NCI-H2196 treated with DMSO at 0.1 percent for 48 hours (cell line): ENCODE measurements at regions not wholly inside any gene's neighbourhood (a gene's known extent, or its start where the extent isn't known, plus 50 kb on each side); places are given as distances from the start of the nearest gene placed in this dataset.
"Not testable (repeated sequence)": the region's sequence is repeated elsewhere in the genome, so short reads cannot be mapped to it uniquely, and the experiment has no call there.

Experiments
- DNase-seq: peaks from one replicate; lab custom pipeline; 2025; ENCODE audit not compliant: unreplicated experiment; lab: John Stamatoyannopoulos, UW

- DNase-seq = not testable (repeated sequence)
These were observed 362.5 kb downstream of the TMEM167A start for GRCh38 chr5:82714732-82715131.

- no peak for DNase-seq
These were observed 363.4 kb downstream of the TMEM167A start for GRCh38 chr5:82713811-82714210.

GRCh38 chr5:82707741-82708140 is 369.5 kb downstream of the TMEM167A start:
- no peak for DNase-seq

GRCh38 chr5:82704381-82704780 is 372.8 kb downstream of the TMEM167A start:
- no peak for DNase-seq

- DNase-seq = no peak
These were observed 375.1 kb downstream of the TMEM167A start for GRCh38 chr5:82702046-82702445.

- DNase-seq = no peak
These were observed 377.5 kb downstream of the TMEM167A start for GRCh38 chr5:82699737-82700136.

- DNase-seq = no peak
These were observed 379.2 kb downstream of the TMEM167A start for GRCh38 chr5:82698026-82698425.

GRCh38 chr5:82694711-82695285 is 382.4 kb downstream of the TMEM167A start:
- DNase-seq = no peak

GRCh38 chr5:82692826-82693225 is 384.4 kb downstream of the TMEM167A start:
- DNase-seq = no peak

- no peak for DNase-seq
These were observed 392.5 kb downstream of the TMEM167A start for GRCh38 chr5:82684659-82685058.

- DNase-seq = no peak
These were observed 393.0 kb downstream of the TMEM167A start for GRCh38 chr5:82684165-82684564.

GRCh38 chr5:82679660-82680059 is 397.5 kb downstream of the TMEM167A start:
- no peak for DNase-seq

GRCh38 chr5:82676661-82677060 is 398.5 kb upstream of the RPS23 start:
- no peak for DNase-seq

GRCh38 chr5:82674671-82675070 is 396.5 kb upstream of the RPS23 start:
- DNase-seq = no peak

GRCh38 chr5:82673057-82673809 is 395.1 kb upstream of the RPS23 start:
- no peak for DNase-seq

GRCh38 chr5:82670692-82671091 is 392.5 kb upstream of the RPS23 start:
- DNase-seq = no peak

- DNase-seq = no peak
These were observed 391.6 kb upstream of the RPS23 start for GRCh38 chr5:82669720-82670119.

- DNase-seq = no peak
These were observed 388.2 kb upstream of the RPS23 start for GRCh38 chr5:82666312-82666711.

- no peak for DNase-seq
These were observed 386.6 kb upstream of the RPS23 start for GRCh38 chr5:82664732-82665131.

- DNase-seq = no peak
These were observed 385.1 kb upstream of the RPS23 start for GRCh38 chr5:82663225-82663624.

GRCh38 chr5:82662340-82662739 is 384.2 kb upstream of the RPS23 start:
- DNase-seq = no peak

GRCh38 chr5:82661933-82662332 is 383.8 kb upstream of the RPS23 start:
- DNase-seq = no peak

- no peak for DNase-seq
These were observed 383.3 kb upstream of the RPS23 start for GRCh38 chr5:82661462-82661861.
